ENCODE measurements at regions not wholly inside any gene's neighbourhood (a gene's known extent, or its start where the extent isn't known, plus 50 kb on each side); places are given as distances from the start of the nearest gene placed in this dataset.

GRCh38 chr6:164336455-164336854 lies 921.9 kb downstream of the QKI start:
- no peak for DNase-seq (ENCODE audit: extremely low spot score, unreplicated experiment)
- no peaks in the 10 kb centered on the region for H3K4me1 Mint-ChIP-seq (ENCODE audit: unreplicated experiment)
- peaks cover under 1% of the 10 kb centered on the region for H3K27me3 Mint-ChIP-seq (ENCODE audit: unreplicated experiment)
- H3K36me3 Mint-ChIP-seq (ENCODE audit: unreplicated experiment): no peaks in the 10 kb centered on the region
- peaks cover 10% of the 10 kb centered on the region for H3K9me3 Mint-ChIP-seq (ENCODE audit: unreplicated experiment)
- no peak overlapping the region for H3K27ac Mint-ChIP-seq (ENCODE audit: unreplicated experiment)
- H3K4me3 Mint-ChIP-seq (ENCODE audit: unreplicated experiment): no peak overlapping the region
- TF ChIP-seq, protein P1, sequence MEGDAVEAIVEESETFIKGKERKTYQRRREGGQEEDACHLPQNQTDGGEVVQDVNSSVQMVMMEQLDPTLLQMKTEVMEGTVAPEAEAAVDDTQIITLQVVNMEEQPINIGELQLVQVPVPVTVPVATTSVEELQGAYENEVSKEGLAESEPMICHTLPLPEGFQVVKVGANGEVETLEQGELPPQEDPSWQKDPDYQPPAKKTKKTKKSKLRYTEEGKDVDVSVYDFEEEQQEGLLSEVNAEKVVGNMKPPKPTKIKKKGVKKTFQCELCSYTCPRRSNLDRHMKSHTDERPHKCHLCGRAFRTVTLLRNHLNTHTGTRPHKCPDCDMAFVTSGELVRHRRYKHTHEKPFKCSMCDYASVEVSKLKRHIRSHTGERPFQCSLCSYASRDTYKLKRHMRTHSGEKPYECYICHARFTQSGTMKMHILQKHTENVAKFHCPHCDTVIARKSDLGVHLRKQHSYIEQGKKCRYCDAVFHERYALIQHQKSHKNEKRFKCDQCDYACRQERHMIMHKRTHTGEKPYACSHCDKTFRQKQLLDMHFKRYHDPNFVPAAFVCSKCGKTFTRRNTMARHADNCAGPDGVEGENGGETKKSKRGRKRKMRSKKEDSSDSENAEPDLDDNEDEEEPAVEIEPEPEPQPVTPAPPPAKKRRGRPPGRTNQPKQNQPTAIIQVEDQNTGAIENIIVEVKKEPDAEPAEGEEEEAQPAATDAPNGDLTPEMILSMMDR (IDR thresholded peaks at IDR 0.05): no peak

DNA sequence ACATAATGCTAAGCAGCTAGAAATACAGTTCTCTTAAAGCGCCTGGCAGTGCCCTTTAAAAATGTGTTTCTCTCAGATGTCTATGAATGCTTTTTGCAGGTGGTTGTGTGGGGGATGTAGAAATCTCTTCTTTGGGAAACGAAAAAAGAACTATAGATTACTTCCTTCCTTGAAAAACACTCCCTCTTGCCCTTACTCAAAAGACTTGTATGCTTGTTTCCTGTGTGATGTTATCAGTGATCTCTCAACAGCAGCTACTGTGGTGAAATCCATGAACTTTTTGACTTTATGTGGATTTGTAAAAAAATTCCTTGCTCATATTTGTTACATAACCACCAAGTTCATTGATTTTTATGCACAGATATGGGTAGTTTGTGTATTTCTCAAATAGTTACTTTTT lies 916.5 kb downstream of the QKI start:
- Mint-ChIP-seq H3K4me3 (ENCODE audit: unreplicated experiment) (no peak overlapping the region), H3K27ac (ENCODE audit: unreplicated experiment) (no peak overlapping the region), H3K4me1 (ENCODE audit: unreplicated experiment) (no peaks in the 10 kb centered on the region), H3K36me3 (ENCODE audit: unreplicated experiment) (no peaks in the 10 kb centered on the region), H3K9me3 (ENCODE audit: unreplicated experiment) (peaks cover 4% of the 10 kb centered on the region), H3K27me3 (ENCODE audit: unreplicated experiment) (peaks cover 2% of the 10 kb centered on the region)
- TF ChIP-seq, protein P1 (IDR thresholded peaks at IDR 0.05): no peak
- no peak for DNase-seq (ENCODE audit: extremely low spot score, unreplicated experiment)

DNA sequence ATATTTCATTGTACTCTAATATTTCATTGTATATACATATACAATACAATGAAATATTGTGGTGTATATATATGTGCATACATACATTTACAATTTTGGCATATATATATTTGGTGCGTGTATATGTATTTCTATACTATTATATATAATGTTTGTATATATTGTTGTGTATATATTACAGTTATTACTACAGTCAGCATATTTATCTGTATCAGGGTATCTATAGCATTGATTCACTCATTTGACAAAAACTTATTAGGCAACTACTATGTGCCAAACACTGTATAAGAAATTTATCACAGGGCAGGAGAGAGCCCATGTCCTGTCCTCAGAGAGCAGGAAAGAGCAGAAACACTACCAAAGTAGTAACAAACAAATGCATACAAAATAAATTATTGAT lies 910.6 kb downstream of the QKI start:
- H3K4me1 Mint-ChIP-seq (ENCODE audit: unreplicated experiment): peaks cover 5% of the 10 kb centered on the region
- H3K27ac Mint-ChIP-seq (ENCODE audit: unreplicated experiment): no peak overlapping the region
- no peak overlapping the region for H3K4me3 Mint-ChIP-seq (ENCODE audit: unreplicated experiment)
- TF ChIP-seq, protein P1 (IDR thresholded peaks at IDR 0.05): no peak
- DNase-seq (ENCODE audit: extremely low spot score, unreplicated experiment): no peak
- H3K36me3 Mint-ChIP-seq (ENCODE audit: unreplicated experiment): no peaks in the 10 kb centered on the region
- peaks cover 8% of the 10 kb centered on the region for H3K9me3 Mint-ChIP-seq (ENCODE audit: unreplicated experiment)
- H3K27me3 Mint-ChIP-seq (ENCODE audit: unreplicated experiment): no peaks in the 10 kb centered on the region

DNA sequence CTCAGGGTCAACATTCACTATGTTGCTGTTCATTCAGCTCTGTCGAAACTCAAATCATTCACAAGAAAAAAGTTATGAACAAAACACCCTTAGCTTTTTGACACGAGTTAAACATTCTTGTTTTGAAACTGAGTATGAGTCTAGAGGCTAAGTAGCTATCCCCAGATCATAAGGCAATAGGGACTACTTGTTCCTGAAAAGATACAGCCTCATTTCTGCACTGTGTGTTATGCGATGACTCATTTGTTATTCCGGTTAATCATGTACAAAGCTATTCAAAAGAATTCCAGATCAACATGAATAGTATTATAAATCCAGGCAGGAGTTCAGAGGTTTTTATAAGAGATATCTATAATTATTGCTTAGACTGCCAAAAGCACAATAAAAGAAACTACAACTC lies 908.0 kb downstream of the QKI start:
- TF ChIP-seq, protein P1 (IDR thresholded peaks at IDR 0.05): no peak
- peaks cover 5% of the 10 kb centered on the region for H3K4me1 Mint-ChIP-seq (ENCODE audit: unreplicated experiment)
- H3K36me3 Mint-ChIP-seq (ENCODE audit: unreplicated experiment): no peaks in the 10 kb centered on the region
- H3K27me3 Mint-ChIP-seq (ENCODE audit: unreplicated experiment): no peaks in the 10 kb centered on the region
- H3K9me3 Mint-ChIP-seq (ENCODE audit: unreplicated experiment): peaks cover 22% of the 10 kb centered on the region
- no peak for DNase-seq (ENCODE audit: extremely low spot score, unreplicated experiment)
- no peak overlapping the region for H3K4me3 Mint-ChIP-seq (ENCODE audit: unreplicated experiment)
- no peak overlapping the region for H3K27ac Mint-ChIP-seq (ENCODE audit: unreplicated experiment)

- Mint-ChIP-seq H3K9me3 (ENCODE audit: unreplicated experiment) (peaks cover 22% of the 10 kb centered on the region), H3K27ac (ENCODE audit: unreplicated experiment) (no peak overlapping the region), H3K27me3 (ENCODE audit: unreplicated experiment) (no peaks in the 10 kb centered on the region), H3K36me3 (ENCODE audit: unreplicated experiment) (no peaks in the 10 kb centered on the region), H3K4me3 (ENCODE audit: unreplicated experiment) (no peak overlapping the region), H3K4me1 (ENCODE audit: unreplicated experiment) (peaks cover 5% of the 10 kb centered on the region)
- TF ChIP-seq, protein P1 (IDR thresholded peaks at IDR 0.05): no peak
- no peak for DNase-seq (ENCODE audit: extremely low spot score, unreplicated experiment)
These were observed 906.8 kb downstream of the QKI start for GRCh38 chr6:164321297-164321696.
